Neural cell (in vitro differentiated cells): ENCODE measurements at regions not wholly inside any gene's neighbourhood (a gene's known extent, or its start where the extent isn't known, plus 50 kb on each side); places are given as distances from the start of the nearest gene placed in this dataset.

Source experiments
- H2AFZ ChIP-seq: fragments of 200-600, 300-800 bp; sonication (generic), shearing (Covaris generic); 2 replicates; pipeline ENCODE4 v1.6.0; 2014; ENCODE audit warnings: low read depth, mild to moderate bottlenecking, antibody characterized with exemption, low read length, moderate library complexity
- H3F3A ChIP-seq: fragments of 200-600 bp; shearing (Covaris generic); 2 replicates; pipeline ENCODE4 v1.6.1; 2016; ENCODE audit warnings: mild to moderate bottlenecking, moderate library complexity, mixed read lengths, antibody characterized with exemption, low read length; ENCODE audit not compliant: insufficient read depth, poor library complexity, severe bottlenecking
- H3K27ac ChIP-seq: fragments of 200-600, 300-800 bp; sonication (generic), shearing (Covaris generic); 2 replicates; pipeline ENCODE4 v1.5.1; 2014; ENCODE audit warnings: mild to moderate bottlenecking, low read length, moderate library complexity
- H3K27me3 ChIP-seq: fragments of 300-800, 200-600 bp; sonication (generic), shearing (Covaris generic); 2 replicates; pipeline ENCODE4 v1.6.0; 2014; ENCODE audit warnings: mild to moderate bottlenecking, low read depth, low read length, moderate library complexity; ENCODE audit not compliant: insufficient read depth
- H3K36me3 ChIP-seq: fragments of 300-800, 200-600 bp; sonication (generic), shearing (Covaris generic); 2 replicates; pipeline ENCODE4 v1.5.1; 2014; ENCODE audit warnings: mild to moderate bottlenecking, antibody characterized with exemption, low read length, moderate library complexity; ENCODE audit not compliant: insufficient read depth
- H3K4me2 ChIP-seq: fragments of 300-800, 200-600 bp; sonication (generic), shearing (Covaris generic); 2 replicates; pipeline ENCODE4 v1.6.0; 2014; ENCODE audit warnings: mild to moderate bottlenecking, low read length
- H3K4me3 ChIP-seq: fragments of 300-800, 200-600 bp; sonication (generic), shearing (Covaris generic); 2 replicates; pipeline ENCODE4 v1.5.1; 2014; ENCODE audit warnings: mild to moderate bottlenecking, low read length, moderate library complexity
- H3K79me2 ChIP-seq: fragments of 200-600 bp; shearing (Covaris generic); replicated peaks from 2 replicates; pipeline ENCODE4 v1.6.0; 2014; ENCODE audit warnings: mild to moderate bottlenecking, low read length, moderate library complexity; ENCODE audit not compliant: insufficient read depth
- H3K9ac ChIP-seq: fragments of 300-800, 200-600 bp; sonication (generic), shearing (Covaris generic); 2 replicates; pipeline ENCODE4 v1.6.1; 2016; ENCODE audit warnings: mild to moderate bottlenecking, low read length, mixed read lengths
- H3K9me2 ChIP-seq: fragments of 200-600 bp; shearing (Covaris generic); 2 replicates; pipeline ENCODE4 v1.6.1; 2016; ENCODE audit warnings: mild to moderate bottlenecking, low read length, mixed read lengths; ENCODE audit not compliant: insufficient read depth
- H3K9me3 ChIP-seq: fragments of 200-600, 300-800 bp; sonication (generic), shearing (Covaris generic); 2 replicates; pipeline ENCODE4 v1.6.1; 2016; ENCODE audit warnings: mild to moderate bottlenecking, mixed run types, low read length, moderate library complexity, mixed read lengths
- H4K20me1 ChIP-seq: fragments of 200-600 bp; shearing (Covaris generic); 2 replicates; pipeline ENCODE4 v1.6.1; 2016; ENCODE audit warnings: mild to moderate bottlenecking, mixed run types; ENCODE audit not compliant: insufficient read depth
- CTCF ChIP-seq: fragments of 450-650 bp; IDR thresholded peaks from 2 replicates; pipeline ENCODE4 v1.5.1; 2014; ENCODE audit warnings: antibody characterized with exemption, mild to moderate bottlenecking, moderate library complexity; ENCODE audit not compliant: poor library complexity, severe bottlenecking
- EP300 ChIP-seq: fragments of 450-650 bp; conservative IDR thresholded peaks from 2 replicates; pipeline ENCODE4 v1.6.1; 2014; ENCODE audit warnings: antibody characterized with exemption, mild to moderate bottlenecking, moderate library complexity; ENCODE audit not compliant: poor library complexity, severe bottlenecking
- EZH2 ChIP-seq: fragments of 200-600, 300-800 bp; shearing (Covaris generic), sonication (generic); IDR thresholded peaks from 2 replicates; pipeline ENCODE4 v1.6.1; 2014; ENCODE audit warnings: antibody characterized with exemption, low read length, borderline replicate concordance, mild to moderate bottlenecking; ENCODE audit not compliant: insufficient read depth, poor library complexity, severe bottlenecking
- MXI1 ChIP-seq: fragments of 450-650 bp; conservative IDR thresholded peaks from 2 replicates; pipeline ENCODE4 v1.6.1; 2014; ENCODE audit warnings: antibody characterized with exemption, mild to moderate bottlenecking; ENCODE audit not compliant: poor library complexity, severe bottlenecking
- POLR2AphosphoS5 ChIP-seq: IDR thresholded peaks from 2 replicates; pipeline ENCODE4 v1.6.1; 2012
- RAD21 ChIP-seq: fragments of 450-650 bp; conservative IDR thresholded peaks from 2 replicates; pipeline ENCODE4 v1.6.1; 2014; ENCODE audit warnings: antibody characterized with exemption, mild to moderate bottlenecking, moderate library complexity
- REST ChIP-seq: IDR thresholded peaks from 2 replicates; pipeline ENCODE4 v1.6.1; 2012; ENCODE audit warnings: borderline replicate concordance
- SMC3 ChIP-seq: fragments of 450-650 bp; conservative IDR thresholded peaks from 2 replicates; pipeline ENCODE4 v1.6.1; 2014; ENCODE audit warnings: antibody characterized with exemption, mild to moderate bottlenecking, moderate library complexity; ENCODE audit not compliant: poor library complexity
- TAF1 ChIP-seq: IDR thresholded peaks from 2 replicates; pipeline ENCODE4 v1.6.1; 2012; ENCODE audit warnings: low read depth

- Histone ChIP-seq H3K4me3 (peak overlapping the region; percentile 58), H2AFZ (peak overlapping the region; percentile 25), H4K20me1 (no peaks in the 10 kb centered on the region), H3K9me3 (no peaks in the 10 kb centered on the region), H3K4me2 (peak overlapping the region; percentile 89), H3K9me2 (no peaks in the 10 kb centered on the region), H3K9ac (peak overlapping the region; percentile 84), H3K27ac (peak overlapping the region; percentile 100), H3K27me3 (no peaks in the 10 kb centered on the region), H3K36me3 (no peaks in the 10 kb centered on the region), H3F3A (peaks cover 15% of the 10 kb centered on the region), H3K79me2 (peaks cover 13% of the 10 kb centered on the region)
- peak; percentile 78 for TF ChIP-seq POLR2AphosphoS5
- peak; percentile 89 for TF ChIP-seq EP300
- peak; percentile 61 for TF ChIP-seq RAD21
- no peak for TF ChIP-seq CTCF
- TF ChIP-seq MXI1: peak; percentile 56
- peak; percentile 4 for TF ChIP-seq TAF1
- TF ChIP-seq REST: no peak
- TF ChIP-seq EZH2: no peak
- peak; percentile 61 for TF ChIP-seq SMC3
Observed at GRCh38 chr5:72013766-72014624, 93.3 kb upstream of the MAP1B start.

- Histone ChIP-seq H3K27me3 (no peaks in the 10 kb centered on the region), H3K27ac (peak overlapping the region; percentile 100), H3K4me2 (peak overlapping the region; percentile 89), H3K4me3 (peak overlapping the region; percentile 58), H3K9me3 (no peaks in the 10 kb centered on the region), H3K9me2 (no peaks in the 10 kb centered on the region), H3K9ac (peak overlapping the region; percentile 84), H3K36me3 (no peaks in the 10 kb centered on the region), H3F3A (peaks cover 10% of the 10 kb centered on the region), H4K20me1 (no peaks in the 10 kb centered on the region), H3K79me2 (peaks cover 13% of the 10 kb centered on the region), H2AFZ (no peak overlapping the region)
- TF ChIP-seq RAD21 (no peak), POLR2AphosphoS5 (peak; percentile 12), EZH2 (no peak), SMC3 (no peak)
Observed at GRCh38 chr5:72015103-72015548, 92.1 kb upstream of the MAP1B start.
